ENCODE measurements at regions not wholly inside any gene's neighbourhood (a gene's known extent, or its start where the extent isn't known, plus 50 kb on each side); places are given as distances from the start of the nearest gene placed in this dataset.

DNA sequence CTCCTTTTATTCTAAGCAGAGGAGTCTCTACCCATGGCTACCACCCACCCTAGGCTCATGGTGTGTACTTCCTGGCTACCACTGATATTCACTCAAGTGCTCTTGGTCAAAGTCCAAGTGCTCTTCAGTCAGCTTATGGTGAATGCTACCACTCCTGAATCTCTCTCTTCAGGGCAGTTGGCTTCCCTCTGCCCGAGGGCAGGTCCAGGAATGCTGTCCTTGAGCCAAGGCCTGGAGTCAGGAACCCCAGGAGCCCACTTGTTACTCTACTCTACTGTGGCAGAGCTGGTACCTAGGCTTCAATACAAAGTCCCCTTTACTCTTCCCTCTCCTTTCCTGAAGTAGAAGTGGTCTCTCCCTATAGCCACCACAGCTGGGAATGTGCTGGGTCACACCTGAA lies 226.0 kb downstream of the DIPK2A start:
- TF ChIP-seq, protein P1, sequence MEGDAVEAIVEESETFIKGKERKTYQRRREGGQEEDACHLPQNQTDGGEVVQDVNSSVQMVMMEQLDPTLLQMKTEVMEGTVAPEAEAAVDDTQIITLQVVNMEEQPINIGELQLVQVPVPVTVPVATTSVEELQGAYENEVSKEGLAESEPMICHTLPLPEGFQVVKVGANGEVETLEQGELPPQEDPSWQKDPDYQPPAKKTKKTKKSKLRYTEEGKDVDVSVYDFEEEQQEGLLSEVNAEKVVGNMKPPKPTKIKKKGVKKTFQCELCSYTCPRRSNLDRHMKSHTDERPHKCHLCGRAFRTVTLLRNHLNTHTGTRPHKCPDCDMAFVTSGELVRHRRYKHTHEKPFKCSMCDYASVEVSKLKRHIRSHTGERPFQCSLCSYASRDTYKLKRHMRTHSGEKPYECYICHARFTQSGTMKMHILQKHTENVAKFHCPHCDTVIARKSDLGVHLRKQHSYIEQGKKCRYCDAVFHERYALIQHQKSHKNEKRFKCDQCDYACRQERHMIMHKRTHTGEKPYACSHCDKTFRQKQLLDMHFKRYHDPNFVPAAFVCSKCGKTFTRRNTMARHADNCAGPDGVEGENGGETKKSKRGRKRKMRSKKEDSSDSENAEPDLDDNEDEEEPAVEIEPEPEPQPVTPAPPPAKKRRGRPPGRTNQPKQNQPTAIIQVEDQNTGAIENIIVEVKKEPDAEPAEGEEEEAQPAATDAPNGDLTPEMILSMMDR (IDR thresholded peaks at IDR 0.05): no peak
- TF ChIP-seq ZFX (IDR thresholded peaks at IDR 0.05; ENCODE audit: borderline replicate concordance): no peak

All from 22Rv1 (cell line).